Activated CD4-positive, alpha-beta memory T cell treated with anti-CD3 and anti-CD28 coated beads for 36 hours (primary cell): ENCODE measurements at regions not wholly inside any gene's neighbourhood (a gene's known extent, or its start where the extent isn't known, plus 50 kb on each side); places are given as distances from the start of the nearest gene placed in this dataset.
"Not testable (repeated sequence)": the region's sequence is repeated elsewhere in the genome, so short reads cannot be mapped to it uniquely, and the experiment has no call there.

Experiments
- CTCF ChIA-PET: fragments of 350-600 bp; sonication (Branson Sonifier 250); formaldehyde crosslinking; loops from one replicate; lab custom pipeline; 2021; ENCODE audit warnings: antibody characterized with exemption, inconsistent platforms; lab: Charles Lee
- POLR2A ChIA-PET: fragments of 350-600 bp; sonication (Branson Sonifier 250); formaldehyde crosslinking; loops from one replicate; lab custom pipeline; 2021; ENCODE audit warnings: antibody characterized with exemption; lab: Charles Lee
- DNase-seq: peaks from one replicate; pipeline ENCODE4 v3.0.0-alpha.2; 2020
- H3K27ac Mint-ChIP-seq: one replicate; pipeline ENCODE4 v1.8.0; 2021; ENCODE audit warnings: mixed read lengths
- H3K27me3 Mint-ChIP-seq: one replicate; pipeline ENCODE4 v1.8.0; 2021; ENCODE audit warnings: mixed read lengths
- H3K36me3 Mint-ChIP-seq: one replicate; pipeline ENCODE4 v1.8.0; 2021; ENCODE audit warnings: mixed read lengths
- H3K4me1 Mint-ChIP-seq: one replicate; pipeline ENCODE4 v1.8.0; 2021; ENCODE audit warnings: low read depth, mixed read lengths
- H3K4me3 Mint-ChIP-seq: one replicate; pipeline ENCODE4 v1.8.0; 2021; ENCODE audit warnings: mild to moderate bottlenecking, mixed read lengths
- H3K9me3 Mint-ChIP-seq: one replicate; pipeline ENCODE4 v1.8.0; 2021; ENCODE audit warnings: mixed read lengths
- intact Hi-C: fragments of 100-400 bp; cut with micrococcal nuclease; formaldehyde crosslinking; loops from one replicate; pipeline ENCODE4 v1.15.1; 2023

GRCh38 chr7:67654642-67655041 lies 658.0 kb downstream of the TYW1 start:
- CTCF ChIA-PET: no interaction called here
- Mint-ChIP-seq H3K4me3 (no peak overlapping the region), H3K9me3 (peaks cover 4% of the 10 kb centered on the region), H3K27ac (no peak overlapping the region), H3K36me3 (no peaks in the 10 kb centered on the region), H3K27me3 (no peaks in the 10 kb centered on the region), H3K4me1 (no peaks in the 10 kb centered on the region)
- no peak for DNase-seq
- POLR2A ChIA-PET: no interaction called here
- intact Hi-C loops: no loop called here

GRCh38 chr7:67655168-67655567 lies 658.5 kb downstream of the TYW1 start:
- H3K27me3 Mint-ChIP-seq: no peaks in the 10 kb centered on the region
- no peaks in the 10 kb centered on the region for H3K36me3 Mint-ChIP-seq
- H3K4me3 Mint-ChIP-seq: no peak overlapping the region
- CTCF ChIA-PET: no interaction called here
- intact Hi-C loops: no loop called here
- peaks cover 4% of the 10 kb centered on the region for H3K9me3 Mint-ChIP-seq
- H3K4me1 Mint-ChIP-seq: no peaks in the 10 kb centered on the region
- no peak overlapping the region for H3K27ac Mint-ChIP-seq
- no peak for DNase-seq
- POLR2A ChIA-PET: no interaction called here

DNA sequence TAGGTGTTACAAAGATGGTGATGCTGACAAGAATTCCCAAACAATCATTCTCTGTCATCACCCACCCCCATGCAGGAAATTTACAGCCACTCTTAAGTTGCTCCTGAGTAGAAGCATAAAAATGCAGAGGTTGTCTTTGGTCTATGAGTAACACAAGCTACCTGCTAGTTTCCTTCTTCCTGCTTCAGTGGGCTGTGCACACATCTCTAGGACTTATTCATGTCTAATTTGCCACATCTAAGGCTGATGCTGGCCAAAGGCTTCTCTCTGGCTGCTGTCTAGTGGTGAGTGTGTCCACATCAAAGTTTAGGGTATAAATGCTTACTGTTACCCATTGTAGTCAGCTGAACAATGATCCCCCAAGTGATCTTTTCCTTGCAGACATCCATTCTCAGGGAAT lies 662.5 kb downstream of the TYW1 start:
- no peak overlapping the region for H3K4me3 Mint-ChIP-seq
- no peaks in the 10 kb centered on the region for H3K36me3 Mint-ChIP-seq
- H3K9me3 Mint-ChIP-seq: peaks cover 4% of the 10 kb centered on the region
- H3K27me3 Mint-ChIP-seq: no peaks in the 10 kb centered on the region
- ChIA-PET POLR2A (no interaction called here), CTCF (no interaction called here)
- H3K27ac Mint-ChIP-seq: no peak overlapping the region
- intact Hi-C loops: no loop called here
- DNase-seq: no peak
- no peaks in the 10 kb centered on the region for H3K4me1 Mint-ChIP-seq

DNA sequence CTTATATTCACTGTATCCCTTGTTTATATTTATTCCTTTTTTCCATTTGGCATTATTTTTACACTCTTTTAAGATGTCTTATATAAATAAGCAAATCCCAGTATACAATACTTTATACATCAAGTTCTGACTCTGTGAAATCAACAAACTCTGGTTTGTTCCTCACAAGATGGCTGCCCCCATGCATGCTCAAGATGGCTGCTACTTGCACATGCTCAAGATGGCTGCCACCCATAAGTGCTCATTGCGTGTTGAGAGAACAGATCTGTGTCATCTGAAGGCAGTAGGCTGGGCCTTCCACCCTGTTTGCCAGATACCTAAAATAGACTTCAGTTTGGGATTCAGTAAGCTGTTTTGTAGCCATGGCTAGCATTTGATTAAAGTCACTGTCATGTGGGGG lies 666.2 kb downstream of the TYW1 start:
- no peak for DNase-seq
- intact Hi-C loops: no loop called here
- no peak overlapping the region for H3K27ac Mint-ChIP-seq
- H3K27me3 Mint-ChIP-seq: no peaks in the 10 kb centered on the region
- no peaks in the 10 kb centered on the region for H3K4me1 Mint-ChIP-seq
- no peak overlapping the region for H3K4me3 Mint-ChIP-seq
- POLR2A ChIA-PET: no interaction called here
- CTCF ChIA-PET: no interaction called here
- H3K9me3 Mint-ChIP-seq: no peaks in the 10 kb centered on the region
- no peaks in the 10 kb centered on the region for H3K36me3 Mint-ChIP-seq

- no peak overlapping the region for H3K4me3 Mint-ChIP-seq
- intact Hi-C loops: no loop called here
- no peak for DNase-seq
Measured at GRCh38 chr7:67663644-67664043, 667.0 kb downstream of the TYW1 start.

GRCh38 chr7:67666359-67666758 lies 669.7 kb downstream of the TYW1 start:
- H3K4me1 Mint-ChIP-seq, DNase-seq, H3K27me3 Mint-ChIP-seq, POLR2A ChIA-PET, CTCF ChIA-PET, H3K27ac Mint-ChIP-seq, H3K9me3 Mint-ChIP-seq, intact Hi-C loops, H3K4me3 Mint-ChIP-seq, H3K36me3 Mint-ChIP-seq: not testable (repeated sequence)

More at GRCh38 chr7:67663644-67664043, 667.0 kb downstream of the TYW1 start:
- Mint-ChIP-seq H3K9me3 (no peaks in the 10 kb centered on the region), H3K4me1 (no peaks in the 10 kb centered on the region), H3K27me3 (no peaks in the 10 kb centered on the region), H3K36me3 (no peaks in the 10 kb centered on the region), H3K27ac (no peak overlapping the region)
- CTCF ChIA-PET: no interaction called here
- POLR2A ChIA-PET: no interaction called here

DNA sequence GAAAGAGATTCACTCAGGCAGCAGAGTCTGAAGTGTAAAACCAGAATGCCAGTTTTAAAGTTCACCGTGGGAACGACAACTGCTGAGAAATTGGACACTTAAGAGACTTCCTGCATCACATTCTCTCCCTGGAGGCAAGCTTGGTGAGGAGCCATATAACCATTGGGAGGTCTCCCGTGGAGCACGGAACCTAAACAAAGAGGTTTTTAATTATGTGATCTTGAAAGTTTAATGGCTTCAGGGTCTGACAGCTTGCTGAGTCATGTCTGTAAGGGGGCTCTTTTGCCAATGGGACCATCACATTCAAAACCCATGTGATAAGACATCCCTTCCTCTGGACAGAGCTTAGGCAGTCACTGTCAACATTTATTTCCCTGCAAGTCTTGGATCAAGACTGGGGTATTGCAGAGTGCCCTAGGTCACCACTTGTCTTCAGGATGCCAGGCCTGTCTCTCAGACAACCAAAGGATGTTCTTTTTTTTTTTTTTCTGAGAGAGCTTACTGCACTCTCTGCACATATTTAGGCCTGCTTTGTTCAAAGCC lies 674.4 kb downstream of the TYW1 start:
- Mint-ChIP-seq H3K4me1 (no peaks in the 10 kb centered on the region), H3K27ac (no peak overlapping the region), H3K36me3 (no peaks in the 10 kb centered on the region), H3K9me3 (peaks cover 25% of the 10 kb centered on the region), H3K4me3 (no peak overlapping the region), H3K27me3 (no peaks in the 10 kb centered on the region)
- POLR2A ChIA-PET: no interaction called here
- DNase-seq: no peak
- CTCF ChIA-PET: no interaction called here
- intact Hi-C loops: no loop called here

DNA sequence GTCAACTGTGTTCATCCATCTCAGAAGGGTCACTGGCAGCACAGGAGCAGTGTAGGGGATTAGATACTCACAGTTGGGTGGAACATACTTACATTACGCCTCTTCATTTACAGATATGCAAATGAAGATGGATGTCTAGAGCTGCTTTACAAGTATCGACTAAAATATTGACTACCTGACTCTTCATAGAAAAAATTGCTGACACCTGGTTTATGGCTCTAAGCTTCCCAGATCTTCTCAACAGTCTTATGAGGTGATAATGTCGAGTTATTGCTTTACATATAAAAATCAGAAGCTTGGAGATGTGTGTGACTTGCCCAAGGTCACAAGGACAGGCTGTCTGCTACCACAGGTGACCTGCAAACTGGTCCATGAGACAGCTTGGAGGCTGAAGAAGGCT lies 677.2 kb downstream of the TYW1 start:
- ChIA-PET POLR2A (no interaction called here), CTCF (no interaction called here)
- no peaks in the 10 kb centered on the region for H3K4me1 Mint-ChIP-seq
- intact Hi-C loops: no loop called here
- H3K36me3 Mint-ChIP-seq: no peaks in the 10 kb centered on the region
- no peak overlapping the region for H3K4me3 Mint-ChIP-seq
- H3K27me3 Mint-ChIP-seq: no peaks in the 10 kb centered on the region
- H3K27ac Mint-ChIP-seq: no peak overlapping the region
- no peak for DNase-seq
- peaks cover 37% of the 10 kb centered on the region for H3K9me3 Mint-ChIP-seq

- POLR2A ChIA-PET, CTCF ChIA-PET, DNase-seq, H3K36me3 Mint-ChIP-seq, H3K27ac Mint-ChIP-seq, intact Hi-C loops, H3K27me3 Mint-ChIP-seq, H3K4me3 Mint-ChIP-seq, H3K4me1 Mint-ChIP-seq: not testable (repeated sequence)
- H3K9me3 Mint-ChIP-seq: peaks cover 39% of the 10 kb centered on the region
Measured at GRCh38 chr7:67674862-67675261, 678.2 kb downstream of the TYW1 start.

DNA sequence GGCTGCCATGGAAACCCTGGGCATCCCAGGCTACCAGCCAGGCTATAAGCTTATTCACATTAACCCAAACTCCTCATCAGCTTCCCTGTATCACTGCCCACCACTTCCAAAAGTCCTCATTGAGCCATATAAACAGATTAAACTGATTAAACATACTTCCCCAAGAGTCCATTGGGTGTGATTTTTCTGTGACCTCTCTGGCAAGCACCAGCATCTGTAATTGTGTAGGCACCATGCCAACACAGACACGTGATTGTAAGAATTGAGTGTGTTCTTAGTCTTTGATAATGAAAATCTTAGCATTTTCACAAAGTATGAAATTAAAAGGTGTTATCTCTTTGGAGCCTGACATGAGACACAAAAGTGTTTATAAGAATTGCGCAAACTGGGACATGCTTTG lies 679.3 kb downstream of the TYW1 start:
- POLR2A ChIA-PET: no interaction called here
- intact Hi-C loops: no loop called here

GRCh38 chr7:67678419-67678818 lies 681.8 kb downstream of the TYW1 start:
- intact Hi-C loops: no loop called here
- CTCF ChIA-PET: no interaction called here
- Mint-ChIP-seq H3K4me1 (no peaks in the 10 kb centered on the region), H3K36me3 (no peaks in the 10 kb centered on the region), H3K27me3 (no peaks in the 10 kb centered on the region), H3K4me3 (no peak overlapping the region), H3K27ac (no peak overlapping the region), H3K9me3 (peaks cover 25% of the 10 kb centered on the region)
- POLR2A ChIA-PET: no interaction called here
- DNase-seq: no peak

More for the DNA sequence above, 679.3 kb downstream of the TYW1 start:
- no peak overlapping the region for H3K27ac Mint-ChIP-seq
- H3K4me3 Mint-ChIP-seq: no peak overlapping the region
- DNase-seq: no peak
- no peaks in the 10 kb centered on the region for H3K4me1 Mint-ChIP-seq
- H3K36me3 Mint-ChIP-seq: no peaks in the 10 kb centered on the region
- H3K9me3 Mint-ChIP-seq: peaks cover 35% of the 10 kb centered on the region
- CTCF ChIA-PET: no interaction called here
- no peaks in the 10 kb centered on the region for H3K27me3 Mint-ChIP-seq

GRCh38 chr7:67683628-67684027 lies 687.0 kb downstream of the TYW1 start:
- Mint-ChIP-seq H3K27me3 (no peaks in the 10 kb centered on the region), H3K27ac (no peak overlapping the region), H3K36me3 (no peaks in the 10 kb centered on the region), H3K4me1 (no peaks in the 10 kb centered on the region), H3K9me3 (peaks cover 10% of the 10 kb centered on the region), H3K4me3 (no peak overlapping the region)
- ChIA-PET POLR2A (no interaction called here), CTCF (no interaction called here)
- no peak for DNase-seq
- intact Hi-C loops: no loop called here

DNA sequence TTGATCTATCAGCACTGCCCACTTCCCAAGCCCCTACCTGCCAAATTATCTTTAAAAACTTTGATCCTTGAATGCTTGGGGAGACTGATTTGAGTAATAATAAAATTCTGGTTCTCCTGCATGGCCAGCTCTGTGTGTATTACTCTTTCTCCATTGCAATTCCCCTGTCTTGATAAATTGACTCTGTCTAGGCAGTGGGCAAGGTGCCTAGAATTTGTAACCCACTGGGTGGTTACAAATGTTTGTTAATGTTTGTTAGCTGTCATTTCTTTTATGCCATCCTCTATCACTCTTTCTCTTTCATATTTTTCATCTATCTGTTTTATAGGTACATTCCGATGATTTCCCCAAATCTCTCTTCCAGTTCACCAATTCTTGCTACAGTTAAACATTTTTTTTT lies 694.1 kb downstream of the TYW1 start:
- H3K4me3 Mint-ChIP-seq: no peak overlapping the region
- CTCF ChIA-PET: no interaction called here

More for the DNA sequence above, 694.1 kb downstream of the TYW1 start:
- Mint-ChIP-seq H3K36me3 (no peaks in the 10 kb centered on the region), H3K27ac (no peak overlapping the region), H3K27me3 (no peaks in the 10 kb centered on the region), H3K4me1 (no peaks in the 10 kb centered on the region), H3K9me3 (no peaks in the 10 kb centered on the region)
- POLR2A ChIA-PET: no interaction called here
- intact Hi-C loops: no loop called here
- no peak for DNase-seq
